NCI-H1092 (cell line): ENCODE measurements at regions not wholly inside any gene's neighbourhood (a gene's known extent, or its start where the extent isn't known, plus 50 kb on each side); places are given as distances from the start of the nearest gene placed in this dataset.
"Not testable (repeated sequence)": the region's sequence is repeated elsewhere in the genome, so short reads cannot be mapped to it uniquely, and the experiment has no call there.

Source experiments
- DNase-seq: peaks from one replicate; lab custom pipeline; 2025; lab: John Stamatoyannopoulos, UW

- DNase-seq: not testable (repeated sequence)
These were observed 181.1 kb downstream of the TBC1D2B start for GRCh38 chr15:77896147-77897112.

GRCh38 chr15:77895742-77896141 is 181.8 kb downstream of the TBC1D2B start:
- DNase-seq: no peak

GRCh38 chr15:77895145-77895544 is 182.4 kb downstream of the TBC1D2B start:
- not testable (repeated sequence) for DNase-seq

- DNase-seq: not testable (repeated sequence)
These were observed 183.6 kb downstream of the TBC1D2B start for GRCh38 chr15:77893671-77894640.

- not testable (repeated sequence) for DNase-seq
These were observed 184.3 kb downstream of the TBC1D2B start for GRCh38 chr15:77893246-77893645.

- DNase-seq: no peak
These were observed 185.2 kb downstream of the TBC1D2B start for GRCh38 chr15:77892335-77892734.

GRCh38 chr15:77891862-77892261 is 185.6 kb downstream of the TBC1D2B start:
- not testable (repeated sequence) for DNase-seq

GRCh38 chr15:77890911-77891801 is 186.4 kb downstream of the TBC1D2B start:
- not testable (repeated sequence) for DNase-seq

GRCh38 chr15:77889828-77890725 is 187.4 kb downstream of the TBC1D2B start:
- not testable (repeated sequence) for DNase-seq

- DNase-seq: no peak
These were observed 188.3 kb downstream of the TBC1D2B start for GRCh38 chr15:77889009-77889806.

- not testable (repeated sequence) for DNase-seq
These were observed 189.7 kb downstream of the TBC1D2B start for GRCh38 chr15:77887563-77888429.

GRCh38 chr15:77886805-77887448 is 190.6 kb downstream of the TBC1D2B start:
- no peak for DNase-seq

GRCh38 chr15:77885877-77886500 is 191.5 kb downstream of the TBC1D2B start:
- DNase-seq: not testable (repeated sequence)

GRCh38 chr15:77883012-77883411 is 194.5 kb downstream of the TBC1D2B start:
- DNase-seq: not testable (repeated sequence)

GRCh38 chr15:77881950-77882349 is 195.6 kb downstream of the TBC1D2B start:
- no peak for DNase-seq

GRCh38 chr15:77881535-77881934 is 196.0 kb downstream of the TBC1D2B start:
- DNase-seq: not testable (repeated sequence)

- not testable (repeated sequence) for DNase-seq
These were observed 198.0 kb downstream of the TBC1D2B start for GRCh38 chr15:77879466-77879865.
